T-helper 1 cell (primary cell): ENCODE measurements at regions not wholly inside any gene's neighbourhood (a gene's known extent, or its start where the extent isn't known, plus 50 kb on each side); places are given as distances from the start of the nearest gene placed in this dataset.
A peak's percentile ranks its signal among the peaks of the same experiment; 100 is the strongest.

ENCODE experiments used
- DNase-seq, 5 donors: peaks; one replicate each; pipeline ENCODE4 v3.0.0-alpha.2; 2012 to 2020

DNA sequence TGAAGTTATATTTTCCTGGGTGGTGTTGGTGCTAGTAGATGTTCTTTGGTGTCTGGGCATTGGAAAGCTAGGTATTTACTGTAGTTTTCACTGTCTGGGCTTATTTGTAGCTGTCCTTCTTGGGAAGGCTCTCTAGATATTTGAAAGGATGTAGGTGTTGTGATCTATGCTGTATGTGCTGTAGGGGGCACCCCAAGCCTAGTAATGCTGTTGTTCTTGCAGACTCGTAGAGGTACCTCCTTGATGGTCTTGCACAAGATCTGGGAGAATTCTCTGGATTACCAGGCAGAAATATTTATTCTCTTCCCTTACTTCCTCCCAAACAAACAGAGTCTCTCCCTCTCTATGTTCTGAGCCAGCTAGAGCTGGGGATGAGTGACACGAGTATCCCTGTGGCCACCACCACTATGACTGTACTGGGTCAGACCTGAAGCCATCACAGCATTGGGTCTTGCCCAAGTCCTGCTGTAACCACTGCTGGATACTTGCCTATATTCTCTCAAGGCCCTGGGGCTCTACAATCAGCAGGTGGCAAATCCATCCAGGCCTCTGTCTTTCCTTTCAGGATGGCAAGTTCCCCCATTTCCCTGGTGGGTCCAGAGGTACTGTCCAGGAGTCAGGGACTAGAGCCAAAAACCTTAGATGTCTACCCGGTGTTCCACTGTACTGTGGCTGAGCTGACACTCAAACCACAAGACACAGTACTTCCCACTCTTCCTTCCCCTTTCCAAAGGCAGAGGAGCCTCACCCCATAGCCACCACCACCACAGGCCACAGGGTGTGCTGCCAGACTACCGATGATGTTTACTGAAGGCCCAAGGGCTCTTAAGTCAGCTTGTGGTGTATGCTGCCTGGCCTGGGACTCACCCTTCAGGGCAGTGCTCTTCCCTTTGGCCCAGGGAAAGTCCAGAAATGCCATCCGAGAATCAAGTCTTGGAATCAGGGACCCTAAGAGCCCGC, 195.2 kb upstream of the DPPA4 start:
- peak in 2 of 5 donors; percentile 28 to 33 for DNase-seq

DNA sequence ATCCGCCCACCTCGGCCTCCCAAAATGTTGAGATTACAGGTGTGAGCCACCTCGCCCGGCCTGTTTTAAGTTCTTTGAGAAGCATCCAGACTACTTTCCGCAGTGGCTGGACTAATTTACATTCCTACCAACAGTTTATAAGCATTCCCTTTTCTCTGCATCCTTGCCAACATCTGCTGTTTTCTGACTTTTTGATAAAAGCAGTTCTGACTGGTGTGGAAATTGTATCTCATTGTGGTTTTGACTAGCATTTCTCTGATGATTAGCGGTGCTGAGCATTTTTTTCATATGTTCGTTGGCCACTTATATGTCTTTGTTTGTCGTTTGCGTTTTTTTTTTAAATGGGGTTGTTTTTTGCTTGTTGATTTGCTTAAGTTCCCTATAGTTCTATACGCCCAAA, 208.4 kb upstream of the DPPA4 start:
- no peak for DNase-seq

DNA sequence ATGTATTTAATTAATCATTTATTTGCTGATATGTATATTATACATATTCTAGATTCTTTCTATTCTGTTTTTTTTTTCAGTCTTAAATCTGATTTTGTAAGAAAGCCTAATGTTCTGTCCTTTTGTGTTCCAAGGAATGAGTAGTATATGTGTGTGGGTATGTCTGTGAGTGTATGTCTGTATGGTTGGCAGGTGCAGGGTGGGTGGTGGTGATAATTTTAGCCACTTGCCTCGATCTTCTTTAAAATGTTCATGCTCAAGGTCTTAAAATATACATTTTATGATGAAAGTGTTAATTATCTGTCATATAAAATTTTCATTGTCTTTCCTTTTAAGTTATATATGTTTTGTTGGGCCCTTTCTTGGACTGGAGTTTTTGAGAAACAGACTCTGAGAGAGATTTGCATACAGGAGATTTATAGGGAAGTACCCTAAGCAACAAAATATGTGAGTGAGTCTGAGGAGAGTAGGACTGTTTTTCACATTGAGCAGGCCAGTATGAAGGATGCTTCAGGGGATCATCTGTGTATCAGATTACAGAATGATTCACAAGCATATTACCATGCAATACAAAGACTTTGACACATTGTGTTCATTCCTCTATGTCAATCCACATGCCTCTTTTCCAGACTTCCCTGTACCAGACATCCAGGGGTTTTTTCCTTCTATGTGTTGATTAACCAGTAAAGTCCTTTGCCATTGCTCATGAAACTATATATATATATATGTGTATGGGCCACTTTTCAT, 211.0 kb upstream of the DPPA4 start:
- DNase-seq: no peak

- no peak for DNase-seq
Measured at GRCh38 chr3:109553591-109554371, 216.4 kb upstream of the DPPA4 start.

- no peak for DNase-seq
Measured at GRCh38 chr3:109559389-109559788, 222.0 kb upstream of the DPPA4 start.

DNA sequence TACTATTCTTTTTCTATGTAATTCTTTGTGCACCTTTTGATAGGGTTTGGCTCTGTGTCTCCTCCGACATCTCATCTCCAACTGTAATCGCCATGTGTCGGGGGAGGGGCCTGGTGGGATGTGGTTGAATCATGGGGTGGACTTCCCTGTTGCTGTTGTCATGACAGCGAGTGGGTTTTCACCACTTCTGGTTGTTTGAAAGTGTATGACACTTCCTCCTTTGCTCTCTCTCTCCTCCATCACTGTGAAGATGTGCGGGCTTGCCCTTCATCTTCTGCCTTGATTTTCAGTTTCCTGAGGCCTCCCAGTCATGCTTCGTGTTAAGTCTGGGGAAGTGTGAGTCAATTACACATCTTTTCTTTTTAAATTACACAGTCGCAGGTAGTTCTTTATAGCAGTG, 225.8 kb upstream of the DPPA4 start:
- DNase-seq: peak in 3 of 5 donors; percentile 4 to 64 (median 11)

GRCh38 chr3:109569135-109569846, 231.9 kb upstream of the DPPA4 start:
- DNase-seq: no peak

GRCh38 chr3:109570408-109570807, 233.1 kb upstream of the DPPA4 start:
- no peak for DNase-seq

GRCh38 chr3:109572301-109572700, 235.0 kb upstream of the DPPA4 start:
- no peak for DNase-seq

- no peak for DNase-seq
Measured at GRCh38 chr3:109596991-109597390, 259.6 kb upstream of the DPPA4 start.

GRCh38 chr3:109597444-109597843, 260.1 kb upstream of the DPPA4 start:
- no peak for DNase-seq

DNA sequence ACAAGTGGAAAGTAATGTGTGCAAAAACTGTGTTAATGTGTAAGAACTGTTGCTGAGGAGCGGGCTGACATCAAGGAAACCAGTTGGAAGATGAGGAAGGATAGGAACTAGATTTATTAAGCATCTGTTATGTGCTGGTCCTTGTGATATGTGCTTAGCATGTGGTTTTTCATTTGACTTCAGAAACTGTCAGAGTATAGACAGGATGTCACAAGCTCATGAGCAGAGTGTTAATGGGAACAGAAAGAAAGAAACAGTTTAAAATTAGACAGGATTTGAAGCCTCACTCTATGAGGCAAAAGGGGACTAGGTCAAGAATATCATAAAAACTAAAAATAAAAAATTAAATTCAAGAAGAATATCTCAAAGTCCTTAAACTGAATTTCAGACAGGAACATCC, 270.6 kb upstream of the DPPA4 start:
- no peak for DNase-seq

DNA sequence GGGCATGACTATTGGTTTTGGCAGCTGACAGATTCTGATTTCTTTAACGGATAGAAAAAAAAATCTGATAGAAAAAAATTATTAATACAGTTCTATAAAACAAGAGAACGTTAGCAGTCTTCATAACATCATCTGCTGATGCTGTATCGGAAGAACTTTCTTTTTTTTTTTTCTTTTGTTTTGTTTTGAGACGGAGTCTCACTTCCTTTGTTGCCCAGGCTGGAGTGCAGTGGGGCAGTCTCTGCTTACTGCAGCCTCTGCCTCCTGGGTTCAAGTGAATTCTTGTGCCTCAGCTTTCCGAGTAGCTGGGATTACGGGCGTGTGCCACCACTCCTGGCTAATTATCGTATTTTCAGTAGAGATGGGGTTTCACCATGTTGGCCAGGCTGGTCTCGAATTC, 271.2 kb upstream of the DPPA4 start:
- no peak for DNase-seq

DNA sequence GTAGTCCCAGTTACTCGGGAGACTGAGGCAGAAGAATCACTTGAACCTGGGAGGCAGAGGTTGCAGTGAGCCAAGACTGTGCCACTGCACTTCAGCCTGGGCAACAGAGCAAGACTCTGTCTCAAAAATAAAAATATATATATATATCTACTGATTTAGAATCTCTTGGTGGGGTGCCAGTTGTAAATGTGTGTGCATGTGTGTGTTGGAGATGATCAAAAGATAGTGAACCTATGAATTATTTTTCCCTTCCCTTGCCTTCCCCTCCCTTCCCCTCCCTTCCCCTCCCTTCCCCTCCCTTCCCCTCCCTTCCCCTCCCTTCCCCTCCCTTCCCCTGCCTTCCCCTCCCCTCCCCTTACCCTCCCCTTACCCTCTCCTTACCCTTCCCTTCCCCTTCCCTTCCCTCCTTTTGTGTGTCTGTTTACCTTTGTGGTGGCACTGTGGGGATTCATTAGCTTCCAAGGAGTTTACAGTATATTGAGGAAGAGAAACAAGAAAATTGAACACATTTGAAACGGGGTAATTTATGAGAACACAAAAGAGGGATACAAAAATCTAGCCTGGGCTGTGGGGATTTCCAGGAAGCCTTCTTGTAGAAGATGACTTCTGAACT, 281.5 kb upstream of the DPPA4 start:
- DNase-seq: no peak

GRCh38 chr3:109631897-109632296, 294.6 kb upstream of the DPPA4 start:
- DNase-seq: no peak

- no peak for DNase-seq
Measured at GRCh38 chr3:109640146-109640652, 302.9 kb upstream of the DPPA4 start.

DNA sequence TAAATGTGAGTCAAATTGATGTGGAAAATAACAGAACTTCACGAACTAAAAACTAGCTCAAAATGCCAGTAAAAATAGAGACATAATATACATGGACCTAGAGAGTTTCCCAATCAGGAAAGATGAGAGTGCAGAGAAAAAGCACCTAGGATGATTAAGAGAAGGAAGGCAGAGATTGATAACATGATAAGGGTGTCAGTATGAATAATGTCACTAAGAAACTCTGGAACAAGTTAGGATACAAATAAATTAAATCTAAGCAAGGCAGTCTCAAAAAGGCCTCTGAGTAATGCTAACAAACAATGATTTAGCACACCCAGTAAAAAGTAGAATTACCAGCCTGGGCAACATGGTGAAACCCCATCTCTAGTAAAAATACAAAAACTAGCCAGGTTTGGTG, 304.7 kb upstream of the DPPA4 start:
- DNase-seq: no peak

GRCh38 chr3:109643590-109643989, 306.2 kb upstream of the DPPA4 start:
- DNase-seq: no peak

- DNase-seq: no peak
Measured at GRCh38 chr3:109644332-109644731, 307.0 kb upstream of the DPPA4 start.

- DNase-seq: no peak
Measured at GRCh38 chr3:109644746-109645145, 307.4 kb upstream of the DPPA4 start.

- no peak for DNase-seq
Measured at GRCh38 chr3:109648027-109648426, 310.7 kb upstream of the DPPA4 start.

GRCh38 chr3:109656225-109656624, 318.9 kb upstream of the DPPA4 start:
- no peak for DNase-seq
